NT2/D1 (cell line): ENCODE measurements at regions not wholly inside any gene's neighbourhood (a gene's known extent, or its start where the extent isn't known, plus 50 kb on each side); places are given as distances from the start of the nearest gene placed in this dataset.

ENCODE experiments used
- SUZ12 ChIP-seq: IDR thresholded peaks from 2 replicates; pipeline ENCODE4 v1.6.1; 2011; ENCODE audit not compliant: insufficient read length, insufficient read depth; ENCODE audit errors: extremely low read depth
- ZNF274 ChIP-seq: IDR thresholded peaks from 2 replicates; pipeline ENCODE4 v1.6.1; 2011; ENCODE audit warnings: mild to moderate bottlenecking, low read depth, low read length

- TF ChIP-seq ZNF274 (no peak), SUZ12 (no peak)
These were observed 185.5 kb upstream of the ATP2B1 start for GRCh38 chr12:89893972-89894706.
